ENCODE measurements at regions not wholly inside any gene's neighbourhood (a gene's known extent, or its start where the extent isn't known, plus 50 kb on each side); places are given as distances from the start of the nearest gene placed in this dataset.
A peak's percentile ranks its signal among the peaks of the same experiment; 100 is the strongest.

DNA sequence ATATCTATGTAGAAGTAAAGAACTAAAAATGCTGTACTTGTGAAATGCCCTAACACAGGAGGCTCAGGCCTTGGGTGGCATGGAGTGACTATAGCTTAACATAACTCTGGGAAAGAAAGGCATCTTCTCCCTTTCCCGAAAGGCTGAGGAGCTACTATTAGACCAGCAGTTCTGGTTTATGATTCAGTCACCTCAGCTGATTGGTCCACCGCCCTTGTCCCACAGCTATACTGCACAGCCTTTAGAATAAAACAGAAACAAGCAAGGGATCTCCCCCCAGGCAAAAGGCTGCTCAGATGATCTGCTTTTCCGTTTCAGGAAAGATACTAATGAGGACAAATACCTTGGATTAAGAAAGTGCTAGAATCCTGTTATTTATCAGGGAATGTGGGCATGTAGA is 171.3 kb downstream of the SNCA start:
- DNase-seq = no peak

DNA sequence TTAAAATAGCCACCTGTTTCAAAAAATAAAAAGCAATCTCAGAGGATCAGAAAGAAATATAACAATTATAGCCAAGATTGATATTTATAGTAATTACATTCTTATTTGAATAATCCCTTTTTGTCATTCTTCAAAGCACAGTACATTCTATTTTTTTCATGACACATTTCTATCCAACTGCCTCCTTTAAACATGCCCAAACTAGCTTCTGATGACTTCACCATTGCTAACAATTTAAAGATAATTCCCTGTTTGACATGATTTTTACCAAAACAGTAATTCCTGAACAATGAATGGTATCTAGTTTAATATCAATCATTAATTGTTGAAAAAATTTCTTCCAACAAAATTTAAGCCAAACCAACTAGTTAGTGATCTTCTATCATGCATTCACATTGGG is 172.4 kb downstream of the SNCA start:
- no peak for DNase-seq

- no peak for DNase-seq
Observed at GRCh38 chr4:89661173-89661899, 175.6 kb downstream of the SNCA start.

GRCh38 chr4:89660444-89661172 is 176.4 kb downstream of the SNCA start:
- no peak for DNase-seq

DNA sequence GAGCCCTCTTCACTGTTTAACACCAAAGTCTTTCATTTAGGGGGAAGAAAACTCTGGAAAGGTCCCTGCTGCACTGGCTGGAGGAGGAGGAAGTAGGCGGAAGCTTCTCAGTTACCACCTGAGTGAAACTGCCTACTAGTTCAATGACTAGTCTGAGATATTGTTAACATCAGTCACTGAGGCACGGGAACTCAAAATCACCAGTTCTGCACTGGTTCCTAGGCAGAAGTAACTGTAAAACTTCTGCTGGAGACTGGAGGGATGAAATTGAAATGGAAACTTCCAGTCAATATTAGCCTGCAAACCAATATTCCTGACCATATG is 178.3 kb downstream of the SNCA start:
- DNase-seq = no peak

GRCh38 chr4:89657931-89658700 is 178.8 kb downstream of the SNCA start:
- peak; percentile 21 for DNase-seq

DNA sequence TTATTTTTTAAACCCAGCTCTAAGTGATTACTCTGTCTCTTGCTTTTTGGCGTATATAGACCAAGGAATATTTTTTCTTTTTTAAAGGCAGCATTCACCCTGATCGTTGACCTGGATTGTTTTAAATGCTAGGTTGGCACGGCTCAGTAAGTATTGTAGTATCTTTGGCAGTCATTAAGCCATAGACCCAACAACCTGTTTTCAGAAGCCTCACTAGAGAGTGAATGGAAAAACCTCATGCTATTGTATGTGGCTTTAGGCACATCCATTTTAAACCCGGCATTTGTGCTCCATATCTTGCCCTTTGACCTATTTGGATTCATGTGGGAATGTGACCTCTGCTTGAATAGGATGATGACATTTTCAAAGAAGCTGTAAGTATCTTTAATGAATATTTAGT is 183.9 kb downstream of the SNCA start:
- no peak for DNase-seq

- no peak for DNase-seq
Observed at GRCh38 chr4:89645482-89645881, 191.5 kb downstream of the SNCA start.

DNA sequence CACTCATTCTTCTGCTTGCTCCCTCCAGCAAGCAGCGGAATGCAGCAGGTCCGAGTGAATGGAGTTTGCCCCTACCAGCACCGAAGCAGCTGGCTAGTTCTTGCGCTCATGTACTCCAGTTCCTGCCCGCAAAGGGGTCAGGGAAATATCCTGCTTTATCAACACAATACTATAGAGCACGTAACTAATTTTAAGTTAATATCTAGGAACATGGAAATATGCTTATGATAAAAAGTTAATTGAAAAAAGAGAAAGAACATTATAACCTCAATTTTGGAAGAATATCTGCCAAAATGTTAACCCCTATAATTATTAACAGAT is 195.6 kb downstream of the SNCA start:
- no peak for DNase-seq

DNA sequence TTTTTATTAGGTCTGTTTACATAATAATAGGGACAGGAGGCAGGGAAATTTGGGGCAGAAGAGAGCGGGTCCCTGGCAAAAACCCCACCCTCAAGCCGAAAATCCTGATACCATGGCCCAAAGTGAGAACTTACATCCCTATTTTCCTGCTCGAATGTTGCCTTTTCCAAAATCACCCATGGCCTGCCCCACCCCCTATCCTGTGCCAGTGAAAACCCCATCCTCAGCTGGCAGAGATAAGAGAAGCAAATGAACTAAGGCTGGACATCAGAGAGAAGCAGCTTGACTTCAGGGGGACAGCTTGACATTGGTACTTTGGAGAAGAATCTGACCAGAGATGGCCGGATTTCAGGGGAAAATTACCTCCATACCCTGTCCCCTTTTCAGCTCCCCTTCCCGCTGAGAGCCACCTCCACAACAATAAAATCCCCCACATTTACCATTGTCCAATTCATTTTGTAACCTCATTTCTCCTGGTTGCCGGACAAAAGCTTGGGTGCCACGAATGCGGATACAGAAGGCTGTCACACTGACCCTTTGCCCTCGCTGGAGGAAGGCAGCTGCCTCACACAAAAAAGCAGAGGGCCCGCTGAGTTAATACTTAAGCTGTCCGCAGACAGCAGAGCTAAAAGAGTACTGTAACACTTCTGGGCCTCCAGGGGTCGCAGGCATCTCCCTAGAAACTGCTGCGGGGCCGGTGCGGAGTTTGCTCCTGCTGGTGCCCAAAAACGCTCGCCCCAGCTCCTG is 196.2 kb downstream of the SNCA start:
- peak; percentile 35 for DNase-seq

GRCh38 chr4:89639395-89639794 is 197.6 kb downstream of the SNCA start:
- DNase-seq = no peak

- DNase-seq = no peak
Observed at GRCh38 chr4:89625599-89626293, 211.2 kb downstream of the SNCA start.

DNA sequence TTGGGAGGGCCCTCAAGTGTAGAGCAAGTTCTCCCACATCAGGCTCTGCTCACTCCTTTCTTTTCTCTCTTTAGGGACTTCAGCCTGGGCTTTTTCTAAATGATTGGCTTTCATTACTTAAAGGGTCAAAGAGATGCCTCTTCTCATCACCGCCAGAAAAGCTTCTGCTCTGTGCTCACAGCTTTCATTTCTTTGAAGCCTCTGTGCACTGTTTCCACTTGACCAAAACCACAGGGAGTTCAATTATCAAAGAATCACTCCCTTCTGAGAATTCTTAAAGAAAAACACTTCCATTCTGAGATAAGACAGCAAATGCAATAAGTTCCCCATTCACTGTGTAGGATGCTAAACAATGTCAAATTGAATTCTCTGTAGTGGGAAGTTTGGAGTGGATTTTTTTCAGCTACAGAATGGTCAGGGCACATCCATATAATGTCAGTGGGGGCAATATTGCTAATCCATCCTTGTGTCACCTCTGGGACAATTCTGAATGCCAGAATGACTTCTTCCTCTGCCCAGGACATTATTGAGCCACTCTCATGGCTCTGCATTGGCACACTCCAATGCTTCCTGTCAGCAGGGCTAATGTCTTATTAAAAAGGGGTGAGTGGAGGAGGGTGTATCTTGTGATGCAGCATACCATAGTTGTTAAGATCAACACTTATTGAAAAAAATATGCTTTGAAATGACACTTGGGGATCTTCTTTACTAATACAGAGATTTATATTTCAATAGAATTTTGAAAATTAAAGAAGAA is 217.6 kb downstream of the SNCA start:
- no peak for DNase-seq

DNA sequence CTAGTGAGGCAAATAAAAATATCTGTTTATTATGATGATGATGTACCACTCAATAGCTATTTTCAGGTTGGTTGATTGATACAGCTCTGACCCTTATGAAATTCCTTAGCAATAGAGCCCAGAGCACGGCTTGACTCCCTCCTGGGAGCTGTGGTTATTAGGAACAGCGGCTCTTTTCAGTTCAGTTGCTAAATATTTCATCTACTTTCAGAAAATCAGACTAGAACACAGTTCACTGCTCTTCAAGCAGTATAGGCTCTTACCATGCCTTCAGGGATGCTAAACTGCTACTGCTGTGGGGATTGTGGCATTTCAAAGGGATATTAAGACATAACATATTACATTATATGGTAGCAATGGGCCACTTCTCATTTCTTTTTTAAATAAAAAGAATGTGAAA is 218.8 kb downstream of the SNCA start:
- no peak for DNase-seq

GRCh38 chr4:89617317-89617716 is 219.6 kb downstream of the SNCA start:
- DNase-seq = no peak

- DNase-seq = no peak
Observed at GRCh38 chr4:89616382-89616781, 220.6 kb downstream of the SNCA start.

- no peak for DNase-seq
Observed at GRCh38 chr4:89615051-89615450, 221.9 kb downstream of the SNCA start.

- no peak for DNase-seq
Observed at GRCh38 chr4:89614155-89614554, 222.8 kb downstream of the SNCA start.

DNA sequence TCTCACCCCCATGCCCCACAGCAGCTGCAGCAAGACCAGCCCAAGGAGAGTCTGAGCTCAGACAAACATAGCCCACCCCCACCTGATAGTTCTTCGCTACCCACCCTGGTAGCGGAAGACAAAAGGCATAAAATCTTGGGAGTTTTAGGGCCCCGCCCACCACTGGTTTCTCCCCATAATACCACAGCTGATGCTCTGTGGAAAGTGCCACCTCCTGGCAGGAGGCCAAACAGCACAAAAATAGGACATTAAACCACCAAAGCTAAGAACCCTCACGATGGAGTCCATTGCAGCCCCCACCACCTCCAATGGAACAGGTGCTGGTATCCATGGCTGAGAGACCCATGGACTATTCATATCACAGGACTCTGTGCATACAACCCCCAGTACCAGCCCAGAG is 226.7 kb downstream of the SNCA start:
- DNase-seq = no peak

GRCh38 chr4:89609756-89610155 is 227.2 kb downstream of the SNCA start:
- DNase-seq = no peak

DNA sequence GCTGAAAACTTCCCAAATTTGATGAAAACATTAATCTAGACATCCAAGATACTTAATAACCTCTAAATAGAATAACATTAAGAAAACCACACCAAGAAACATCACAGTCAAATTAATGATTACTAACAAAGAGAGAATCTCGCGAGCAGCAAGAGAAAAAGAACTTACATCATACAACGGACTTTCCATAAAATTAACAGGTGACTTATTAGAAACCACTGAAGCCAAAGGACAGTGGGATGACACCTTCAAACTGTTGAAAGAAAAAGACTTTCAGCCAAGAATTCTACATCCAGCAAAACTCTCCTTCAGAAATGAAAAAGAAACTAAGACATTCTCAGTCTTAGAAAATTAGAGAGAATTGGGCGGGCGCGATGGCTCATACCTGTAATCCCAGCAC is 232.0 kb downstream of the SNCA start:
- DNase-seq = no peak
